KMS-11 (cell line): ENCODE measurements at regions not wholly inside any gene's neighbourhood (a gene's known extent, or its start where the extent isn't known, plus 50 kb on each side); places are given as distances from the start of the nearest gene placed in this dataset.

ENCODE experiments used
- H2AFZ ChIP-seq: fragments of 200-600 bp; sonication (generic); 2 replicates; pipeline ENCODE4 v1.6.1; 2016; ENCODE audit warnings: antibody characterized with exemption, mixed run types, low read depth
- H3K27ac ChIP-seq: fragments of 200-600 bp; sonication (generic); 2 replicates; pipeline ENCODE4 v1.6.1; 2016; ENCODE audit warnings: mild to moderate bottlenecking, mixed run types
- H3K27me3 ChIP-seq: fragments of 200-600 bp; sonication (generic); 2 replicates; pipeline ENCODE4 v1.6.1; 2017; ENCODE audit warnings: mild to moderate bottlenecking, low read depth, mixed run types, moderate library complexity; ENCODE audit not compliant: insufficient read depth
- H3K36me3 ChIP-seq: fragments of 200-600 bp; sonication (generic); 2 replicates; pipeline ENCODE4 v1.6.1; 2017; ENCODE audit warnings: mild to moderate bottlenecking, mixed run types; ENCODE audit not compliant: insufficient read depth
- H3K4me1 ChIP-seq: fragments of 200-600 bp; sonication (generic); 2 replicates; pipeline ENCODE4 v1.6.1; 2016; ENCODE audit warnings: mild to moderate bottlenecking, low read depth, mixed run types; ENCODE audit not compliant: poor library complexity, severe bottlenecking
- H3K4me2 ChIP-seq: fragments of 200-600 bp; sonication (generic); 2 replicates; pipeline ENCODE4 v1.7.0; 2016; ENCODE audit warnings: mild to moderate bottlenecking, mixed run types
- H3K4me3 ChIP-seq: fragments of 200-600 bp; sonication (generic); IDR thresholded peaks from 2 replicates; pipeline ENCODE4 v1.6.1; 2017; ENCODE audit warnings: low read depth, low read length, mixed read lengths; ENCODE audit not compliant: insufficient read depth
- H3K79me2 ChIP-seq: fragments of 200-600 bp; sonication (generic); 2 replicates; pipeline ENCODE4 v1.6.1; 2016; ENCODE audit warnings: low read depth, mixed run types; ENCODE audit not compliant: insufficient read depth
- H3K9ac ChIP-seq: fragments of 200-600 bp; sonication (generic); 2 replicates; pipeline ENCODE4 v1.6.1; 2016; ENCODE audit warnings: mild to moderate bottlenecking, mixed run types
- H4K20me1 ChIP-seq: fragments of 200-600 bp; sonication (generic); 2 replicates; pipeline ENCODE4 v1.6.1; 2016; ENCODE audit warnings: mild to moderate bottlenecking, mixed run types; ENCODE audit not compliant: insufficient read depth
- CTCF ChIP-seq: fragments of 200-600 bp; sonication (generic); conservative IDR thresholded peaks from 2 replicates; pipeline ENCODE4 v1.6.1; 2017; ENCODE audit warnings: low read depth, mild to moderate bottlenecking, antibody characterized with exemption, low read length, moderate library complexity, mixed read lengths

GRCh38 chr2:210961249-210961648 is 404.9 kb downstream of the CPS1 start:
- H3K79me2 ChIP-seq: no peaks in the 10 kb centered on the region

GRCh38 chr2:210963386-210963785 is 407.0 kb downstream of the CPS1 start:
- no peaks in the 10 kb centered on the region for H3K27me3 ChIP-seq
- H3K9ac ChIP-seq: no peak overlapping the region
- H3K4me2 ChIP-seq: no peak overlapping the region
- no peak overlapping the region for H3K27ac ChIP-seq
- no peak for TF ChIP-seq CTCF
- no peak overlapping the region for H3K4me3 ChIP-seq
- H2AFZ ChIP-seq: no peak overlapping the region
- no peaks in the 10 kb centered on the region for H3K36me3 ChIP-seq
- H3K79me2 ChIP-seq: no peaks in the 10 kb centered on the region
- H3K4me1 ChIP-seq: peaks cover 22% of the 10 kb centered on the region
- no peaks in the 10 kb centered on the region for H4K20me1 ChIP-seq

More at GRCh38 chr2:210961249-210961648, 404.9 kb downstream of the CPS1 start:
- Histone ChIP-seq H3K27me3 (no peaks in the 10 kb centered on the region), H3K36me3 (no peaks in the 10 kb centered on the region), H3K4me3 (peak overlapping the region; percentile 12), H2AFZ (no peak overlapping the region), H4K20me1 (no peaks in the 10 kb centered on the region), H3K9ac (no peak overlapping the region), H3K4me1 (peaks cover 22% of the 10 kb centered on the region), H3K4me2 (peak overlapping the region; percentile 30; the same call in 1 of the 2 replicates), H3K27ac (no peak overlapping the region)
- TF ChIP-seq CTCF: no peak

- Histone ChIP-seq H4K20me1 (no peaks in the 10 kb centered on the region), H2AFZ (no peak overlapping the region), H3K79me2 (no peaks in the 10 kb centered on the region), H3K27ac (no peak overlapping the region), H3K4me2 (no peak overlapping the region), H3K36me3 (no peaks in the 10 kb centered on the region), H3K27me3 (no peaks in the 10 kb centered on the region), H3K4me3 (no peak overlapping the region), H3K4me1 (peaks cover 22% of the 10 kb centered on the region), H3K9ac (no peak overlapping the region)
- TF ChIP-seq CTCF: no peak
Measured at GRCh38 chr2:210964141-210964764, 407.9 kb downstream of the CPS1 start.

- Histone ChIP-seq H3K36me3 (no peaks in the 10 kb centered on the region), H2AFZ (no peak overlapping the region), H3K4me3 (no peak overlapping the region), H3K4me2 (no peak overlapping the region), H4K20me1 (no peaks in the 10 kb centered on the region), H3K9ac (no peak overlapping the region), H3K4me1 (peaks cover 21% of the 10 kb centered on the region), H3K79me2 (no peaks in the 10 kb centered on the region), H3K27ac (no peak overlapping the region), H3K27me3 (no peaks in the 10 kb centered on the region)
- TF ChIP-seq CTCF: no peak
Measured at GRCh38 chr2:210965472-210965871, 409.1 kb downstream of the CPS1 start.
